ENCODE measurements at regions not wholly inside any gene's neighbourhood (a gene's known extent, or its start where the extent isn't known, plus 50 kb on each side); places are given as distances from the start of the nearest gene placed in this dataset.

DNA sequence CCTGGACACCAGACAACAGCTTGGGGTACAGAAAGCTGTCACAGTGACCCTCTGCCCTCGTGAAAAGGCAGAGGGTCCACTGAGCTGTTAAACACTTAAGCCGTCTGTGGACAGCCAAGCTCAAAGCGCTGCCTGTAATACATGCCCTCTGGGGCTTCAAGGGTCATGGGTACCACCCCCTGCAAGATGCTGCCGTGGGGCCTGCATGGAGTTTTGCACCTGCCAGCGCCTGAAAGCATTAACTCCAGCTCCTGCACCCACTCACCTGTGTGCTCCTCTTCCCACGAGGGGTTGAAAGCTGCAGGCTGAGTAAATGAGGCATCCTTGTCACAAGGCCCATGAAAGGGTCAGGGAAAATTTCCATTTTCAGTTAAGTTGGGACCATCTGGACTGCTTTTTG, 70.6 kb upstream of the PHLPP1 start:
- TF ChIP-seq, protein P1, sequence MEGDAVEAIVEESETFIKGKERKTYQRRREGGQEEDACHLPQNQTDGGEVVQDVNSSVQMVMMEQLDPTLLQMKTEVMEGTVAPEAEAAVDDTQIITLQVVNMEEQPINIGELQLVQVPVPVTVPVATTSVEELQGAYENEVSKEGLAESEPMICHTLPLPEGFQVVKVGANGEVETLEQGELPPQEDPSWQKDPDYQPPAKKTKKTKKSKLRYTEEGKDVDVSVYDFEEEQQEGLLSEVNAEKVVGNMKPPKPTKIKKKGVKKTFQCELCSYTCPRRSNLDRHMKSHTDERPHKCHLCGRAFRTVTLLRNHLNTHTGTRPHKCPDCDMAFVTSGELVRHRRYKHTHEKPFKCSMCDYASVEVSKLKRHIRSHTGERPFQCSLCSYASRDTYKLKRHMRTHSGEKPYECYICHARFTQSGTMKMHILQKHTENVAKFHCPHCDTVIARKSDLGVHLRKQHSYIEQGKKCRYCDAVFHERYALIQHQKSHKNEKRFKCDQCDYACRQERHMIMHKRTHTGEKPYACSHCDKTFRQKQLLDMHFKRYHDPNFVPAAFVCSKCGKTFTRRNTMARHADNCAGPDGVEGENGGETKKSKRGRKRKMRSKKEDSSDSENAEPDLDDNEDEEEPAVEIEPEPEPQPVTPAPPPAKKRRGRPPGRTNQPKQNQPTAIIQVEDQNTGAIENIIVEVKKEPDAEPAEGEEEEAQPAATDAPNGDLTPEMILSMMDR (IDR thresholded peaks at IDR 0.05; ENCODE audit: insufficient read depth, low read length): no peak
- TF ChIP-seq POLR2AphosphoS5 (IDR thresholded peaks at IDR 0.05; ENCODE audit: low read depth): no peak
- TF ChIP-seq SPI1 (IDR thresholded peaks at IDR 0.05; ENCODE audit: borderline replicate concordance, low read depth): no peak
- TF ChIP-seq REST (IDR thresholded peaks at IDR 0.05; ENCODE audit: insufficient replicate concordance, low read depth): no peak

Measured in HL-60 (cell line).